ENCODE measurements at regions not wholly inside any gene's neighbourhood (a gene's known extent, or its start where the extent isn't known, plus 50 kb on each side); places are given as distances from the start of the nearest gene placed in this dataset.

GRCh38 chr3:3705090-3705775, 94.0 kb upstream of the LRRN1 start:
- no peaks in the 10 kb centered on the region for H3K36me3 ChIP-seq
- H3K4me1 ChIP-seq, result peaks cover 0 to 11% (median 7%) of the 10 kb centered on the region in 4 donors
- WGBS, result 39% methylated on average over 6 of the region's 6 CpGs
- intact Hi-C loops (cut with DNase I), result no loop called here
- no peak overlapping the region for H3K4me3 ChIP-seq
- no peaks in the 10 kb centered on the region for H3K9me3 ChIP-seq
- no peaks in the 10 kb centered on the region for H3K27me3 ChIP-seq
- H3K27ac ChIP-seq (replicated peaks in 1 of 4), result no peak overlapping the region
- DNase-seq (ENCODE audit: extremely low spot score), result peak; percentile 62
- TF ChIP-seq POLR2A (IDR thresholded peaks at IDR 0.05; ENCODE audit: low read depth) (no peak), POLR2AphosphoS5 (IDR thresholded peaks at IDR 0.05) (no peak), EP300 (IDR thresholded peaks at IDR 0.05) (no peak), CTCF (IDR thresholded peaks at IDR 0.05) (no peak)

GRCh38 chr3:3701949-3702348, 97.3 kb upstream of the LRRN1 start:
- WGBS, result 86% methylated on average over 5 of the region's 5 CpGs
- H3K27me3 ChIP-seq, result no peaks in the 10 kb centered on the region
- no peak for TF ChIP-seq POLR2AphosphoS5 (IDR thresholded peaks at IDR 0.05)
- TF ChIP-seq POLR2A (IDR thresholded peaks at IDR 0.05; ENCODE audit: low read depth), result no peak
- TF ChIP-seq EP300 (IDR thresholded peaks at IDR 0.05), result no peak
- no peak for TF ChIP-seq CTCF (IDR thresholded peaks at IDR 0.05)
- DNase-seq (ENCODE audit: extremely low spot score), result peak; percentile 10
- H3K4me1 ChIP-seq, result peaks cover 0 to 8% (median 6%) of the 10 kb centered on the region in 4 donors
- H3K9me3 ChIP-seq, result no peaks in the 10 kb centered on the region
- H3K4me3 ChIP-seq, result no peak overlapping the region
- intact Hi-C loops (cut with DNase I), result no loop called here
- H3K27ac ChIP-seq (replicated peaks in 1 of 4), result no peak overlapping the region
- H3K36me3 ChIP-seq, result no peaks in the 10 kb centered on the region

- DNase-seq (ENCODE audit: extremely low spot score), result peak; percentile 37
- TF ChIP-seq POLR2A (IDR thresholded peaks at IDR 0.05; ENCODE audit: low read depth) (no peak), POLR2AphosphoS5 (IDR thresholded peaks at IDR 0.05) (no peak), EP300 (IDR thresholded peaks at IDR 0.05) (no peak), CTCF (IDR thresholded peaks at IDR 0.05) (no peak)
- WGBS, result 73% methylated on average over 7 of the region's 7 CpGs
- intact Hi-C loops (cut with DNase I), result no loop called here
- Histone ChIP-seq H3K27me3 (no peaks in the 10 kb centered on the region), H3K36me3 (no peaks in the 10 kb centered on the region), H3K9me3 (no peaks in the 10 kb centered on the region), H3K4me3 (no peak overlapping the region), H3K4me1 (peaks cover 0 to 4% (median 3%) of the 10 kb centered on the region in 4 donors), H3K27ac (replicated peaks in 1 of 4) (no peak overlapping the region)
Measured at GRCh38 chr3:3699816-3700633, 99.2 kb upstream of the LRRN1 start.

- H3K9me3 ChIP-seq, result no peaks in the 10 kb centered on the region
- no peak overlapping the region for H3K4me3 ChIP-seq
- DNase-seq (ENCODE audit: extremely low spot score), result no peak
- no peaks in the 10 kb centered on the region for H3K27me3 ChIP-seq
- TF ChIP-seq POLR2AphosphoS5 (IDR thresholded peaks at IDR 0.05) (no peak), EP300 (IDR thresholded peaks at IDR 0.05) (no peak), POLR2A (IDR thresholded peaks at IDR 0.05; ENCODE audit: low read depth) (no peak), CTCF (IDR thresholded peaks at IDR 0.05) (no peak)
- intact Hi-C loops (cut with DNase I), result no loop called here
- no peaks in the 10 kb centered on the region for H3K36me3 ChIP-seq
- 74% methylated on average over 5 of the region's 5 CpGs for WGBS
- no peaks in the 10 kb centered on the region for H3K4me1 ChIP-seq
- no peak overlapping the region for H3K27ac ChIP-seq (replicated peaks in 1 of 4)
Measured at GRCh38 chr3:3699407-3699806, 99.8 kb upstream of the LRRN1 start.
